WTC11 (cell line): ENCODE measurements at regions not wholly inside any gene's neighbourhood (a gene's known extent, or its start where the extent isn't known, plus 50 kb on each side); places are given as distances from the start of the nearest gene placed in this dataset.

Experiments used
- ATAC-seq: fragments of 200-7000 bp; cut with Tn5 transposase; 2 replicates; pipeline ENCODE4 v1.10.0; 2021; ENCODE audit warnings: mild to moderate bottlenecking, moderate library complexity
- CTCF ChIA-PET: fragments of 300-600 bp; sonication (Branson Sonifier 250); formaldehyde crosslinking; loops from one replicate; lab custom pipeline; 2021; ENCODE audit warnings: antibody characterized with exemption; lab: Charles Lee
- POLR2A ChIA-PET: fragments of 350-600 bp; sonication (Branson Sonifier 250); formaldehyde crosslinking; loops from one replicate; lab custom pipeline; 2021; ENCODE audit warnings: antibody characterized with exemption; lab: Charles Lee
- DNase-seq: peaks from one replicate; pipeline ENCODE4 v3.0.0; 2021; ENCODE audit warnings: low spot score
- H3K27ac Mint-ChIP-seq: 2 replicates; pipeline ENCODE4 v1.8.0; 2021; ENCODE audit warnings: mixed read lengths
- H3K27me3 Mint-ChIP-seq: 2 replicates; pipeline ENCODE4 v1.8.0; 2021; ENCODE audit warnings: low read depth, mild to moderate bottlenecking, moderate library complexity, mixed read lengths
- H3K36me3 Mint-ChIP-seq: 2 replicates; pipeline ENCODE4 v1.8.0; 2021; ENCODE audit warnings: mixed read lengths
- H3K4me1 Mint-ChIP-seq: 2 replicates; pipeline ENCODE4 v1.8.0; 2022; ENCODE audit warnings: mixed read lengths
- H3K4me3 Mint-ChIP-seq: 2 replicates; pipeline ENCODE4 v1.8.0; 2021; ENCODE audit warnings: mild to moderate bottlenecking, moderate library complexity, mixed read lengths
- H3K9me3 Mint-ChIP-seq: 2 replicates; pipeline ENCODE4 v1.8.0; 2021; ENCODE audit warnings: mixed read lengths
- ATF1 ChIP-seq: sonication (generic); formaldehyde crosslinking; IDR thresholded peaks from 2 replicates; pipeline ENCODE4 v1.8.1; 2023; ENCODE audit warnings: mild to moderate bottlenecking, moderate library complexity, missing genetic modification reagents
- ATF3 ChIP-seq: sonication (generic); formaldehyde crosslinking; conservative IDR thresholded peaks from 2 replicates; pipeline ENCODE4 v1.8.1; 2022; ENCODE audit warnings: mild to moderate bottlenecking, missing genetic modification reagents
- CREB1 ChIP-seq: sonication (generic); formaldehyde crosslinking; IDR thresholded peaks from 2 replicates; pipeline ENCODE4 v1.8.0; 2023; ENCODE audit warnings: mild to moderate bottlenecking, missing genetic modification reagents
- CREM ChIP-seq: sonication (generic); formaldehyde crosslinking; IDR thresholded peaks from 2 replicates; pipeline ENCODE4 v1.8.1; 2022; ENCODE audit warnings: mild to moderate bottlenecking, missing genetic modification reagents, moderate library complexity
- E2F5 ChIP-seq: sonication (generic); formaldehyde crosslinking; IDR thresholded peaks from 2 replicates; pipeline ENCODE4 v1.8.1; 2022; ENCODE audit warnings: mild to moderate bottlenecking, moderate library complexity, missing genetic modification reagents
- ELF4 ChIP-seq: sonication (generic); formaldehyde crosslinking; IDR thresholded peaks from 2 replicates; pipeline ENCODE4 v1.8.1; 2022; ENCODE audit warnings: low read depth, mild to moderate bottlenecking, moderate library complexity, missing genetic modification reagents
- ETV6 ChIP-seq: sonication (generic); formaldehyde crosslinking; IDR thresholded peaks from 2 replicates; pipeline ENCODE4 v1.8.1; 2022; ENCODE audit warnings: mild to moderate bottlenecking, missing genetic modification reagents
- FOXJ3 ChIP-seq: sonication (generic); formaldehyde crosslinking; IDR thresholded peaks from 2 replicates; pipeline ENCODE4 v1.9.0; 2021; ENCODE audit warnings: missing genetic modification reagents, mild to moderate bottlenecking, borderline replicate concordance
- GRHL2 ChIP-seq: fragments of 250-450 bp; sonication (Bioruptor Pico); IDR thresholded peaks from 2 replicates; pipeline ENCODE4 v1.8.0; 2022; ENCODE audit warnings: mild to moderate bottlenecking, moderate library complexity; ENCODE audit not compliant: insufficient replicate concordance, severe bottlenecking
- HMGA2 ChIP-seq: fragments of 250-450 bp; sonication (Bioruptor Pico); IDR thresholded peaks from 2 replicates; pipeline ENCODE4 v1.4.0; 2021; ENCODE audit warnings: mild to moderate bottlenecking, moderate library complexity
- IRF2 ChIP-seq: sonication (generic); formaldehyde crosslinking; IDR thresholded peaks from 2 replicates; pipeline ENCODE4 v1.8.0; 2022; ENCODE audit warnings: low read depth, missing genetic modification reagents, borderline replicate concordance
- NR3C1 ChIP-seq: sonication (generic); formaldehyde crosslinking; conservative IDR thresholded peaks from 2 replicates; pipeline ENCODE4 v1.8.1; 2023; ENCODE audit warnings: low read depth, mild to moderate bottlenecking, missing genetic modification reagents
- RELA ChIP-seq: sonication (generic); formaldehyde crosslinking; IDR thresholded peaks from 2 replicates; pipeline ENCODE4 v1.8.1; 2022; ENCODE audit warnings: missing genetic modification reagents, mild to moderate bottlenecking, borderline replicate concordance
- SMAD4 ChIP-seq: sonication (generic); formaldehyde crosslinking; IDR thresholded peaks from 2 replicates; pipeline ENCODE4 v1.8.0; 2022; ENCODE audit warnings: mild to moderate bottlenecking, missing genetic modification reagents
- SOX15 ChIP-seq: fragments of 250-450 bp; sonication (Bioruptor Pico); IDR thresholded peaks from 2 replicates; pipeline ENCODE4 v1.9.0; 2021; ENCODE audit warnings: mild to moderate bottlenecking
- TEAD1 ChIP-seq: sonication (generic); formaldehyde crosslinking; IDR thresholded peaks from 2 replicates; pipeline ENCODE4 v1.8.0; 2022; ENCODE audit warnings: mild to moderate bottlenecking, missing genetic modification reagents
- TP53 ChIP-seq: sonication (generic); formaldehyde crosslinking; IDR thresholded peaks from 2 replicates; pipeline ENCODE4 v1.8.1; 2023; ENCODE audit warnings: mild to moderate bottlenecking, missing genetic modification reagents
- ZNF121 ChIP-seq: sonication (generic); formaldehyde crosslinking; IDR thresholded peaks from 2 replicates; pipeline ENCODE4 v1.8.0; 2023; ENCODE audit warnings: missing genetic modification reagents
- ZNF232 ChIP-seq: sonication (generic); formaldehyde crosslinking; IDR thresholded peaks from 2 replicates; pipeline ENCODE4 v1.8.0; 2022; ENCODE audit warnings: mild to moderate bottlenecking, missing genetic modification reagents
- ZNF281 ChIP-seq: sonication (generic); formaldehyde crosslinking; IDR thresholded peaks from 2 replicates; pipeline ENCODE4 v1.8.0; 2023; ENCODE audit warnings: mild to moderate bottlenecking, missing genetic modification reagents
- ZNF396 ChIP-seq: fragments of 250-450 bp; sonication (Bioruptor Pico); IDR thresholded peaks from 2 replicates; pipeline ENCODE4 v1.8.0; 2021; ENCODE audit warnings: mild to moderate bottlenecking, moderate library complexity, borderline replicate concordance
- ZNF671 ChIP-seq: fragments of 250-450 bp; sonication (Bioruptor Pico); IDR thresholded peaks from 2 replicates; pipeline ENCODE4 v1.8.0; 2021; ENCODE audit warnings: mild to moderate bottlenecking
- TF ChIP-seq, protein P1 (sequence below): sonication (generic); formaldehyde crosslinking; IDR thresholded peaks from 2 replicates; pipeline ENCODE4 v1.8.0; 2022; ENCODE audit warnings: missing genetic modification reagents
- TF ChIP-seq, protein P2 (sequence below): sonication (generic); formaldehyde crosslinking; IDR thresholded peaks from 2 replicates; pipeline ENCODE4 v1.8.0; 2022; ENCODE audit warnings: mild to moderate bottlenecking, missing genetic modification reagents
- TF ChIP-seq, protein P3 (sequence below): sonication (generic); formaldehyde crosslinking; IDR thresholded peaks from 2 replicates; pipeline ENCODE4 v1.8.1; 2023; ENCODE audit warnings: mild to moderate bottlenecking, missing genetic modification reagents, moderate library complexity
- TF ChIP-seq, protein P4 (sequence below): sonication (generic); formaldehyde crosslinking; IDR thresholded peaks from 2 replicates; pipeline ENCODE4 v1.8.1; 2023; ENCODE audit warnings: mild to moderate bottlenecking, missing genetic modification reagents, borderline replicate concordance

DNA sequence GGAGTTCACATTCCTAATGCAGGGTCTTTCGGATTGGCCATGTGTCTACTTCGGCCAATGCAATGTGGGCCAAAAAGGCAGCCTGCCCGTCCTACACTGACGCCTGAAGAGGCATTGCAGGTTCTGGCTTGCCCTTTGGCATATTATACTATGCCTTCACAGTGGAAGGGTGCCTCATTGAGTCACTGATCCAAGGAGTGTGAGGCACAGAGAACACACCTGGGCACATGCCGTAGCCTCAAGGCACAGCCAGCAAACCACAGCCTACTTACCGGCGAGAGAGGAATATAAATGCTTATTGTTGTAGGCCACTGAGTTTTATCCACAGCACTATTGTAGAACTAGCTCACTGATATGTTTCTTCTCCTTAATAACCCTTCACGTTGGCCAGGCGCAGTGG is 409.6 kb downstream of the GADD45G start:
- ATAC-seq = no peak
- Mint-ChIP-seq H3K27me3 (no peaks in the 10 kb centered on the region), H3K4me1 (no peaks in the 10 kb centered on the region), H3K36me3 (no peaks in the 10 kb centered on the region), H3K27ac (no peak overlapping the region), H3K4me3 (no peak overlapping the region), H3K9me3 (no peaks in the 10 kb centered on the region)
- ChIA-PET CTCF (no interaction called here), POLR2A (no interaction called here)
- no peak for DNase-seq
- TF ChIP-seq ZNF121 = no peak
- no peak for TF ChIP-seq HMGA2 (CRISPR knock-in tag)
- no peak for TF ChIP-seq TP53
- no peak for TF ChIP-seq ATF3 (CRISPR knock-in tag)
- TF ChIP-seq CREM (CRISPR knock-in tag) = no peak
- TF ChIP-seq SOX15 (CRISPR knock-in tag) = no peak
- TF ChIP-seq, protein P1, sequence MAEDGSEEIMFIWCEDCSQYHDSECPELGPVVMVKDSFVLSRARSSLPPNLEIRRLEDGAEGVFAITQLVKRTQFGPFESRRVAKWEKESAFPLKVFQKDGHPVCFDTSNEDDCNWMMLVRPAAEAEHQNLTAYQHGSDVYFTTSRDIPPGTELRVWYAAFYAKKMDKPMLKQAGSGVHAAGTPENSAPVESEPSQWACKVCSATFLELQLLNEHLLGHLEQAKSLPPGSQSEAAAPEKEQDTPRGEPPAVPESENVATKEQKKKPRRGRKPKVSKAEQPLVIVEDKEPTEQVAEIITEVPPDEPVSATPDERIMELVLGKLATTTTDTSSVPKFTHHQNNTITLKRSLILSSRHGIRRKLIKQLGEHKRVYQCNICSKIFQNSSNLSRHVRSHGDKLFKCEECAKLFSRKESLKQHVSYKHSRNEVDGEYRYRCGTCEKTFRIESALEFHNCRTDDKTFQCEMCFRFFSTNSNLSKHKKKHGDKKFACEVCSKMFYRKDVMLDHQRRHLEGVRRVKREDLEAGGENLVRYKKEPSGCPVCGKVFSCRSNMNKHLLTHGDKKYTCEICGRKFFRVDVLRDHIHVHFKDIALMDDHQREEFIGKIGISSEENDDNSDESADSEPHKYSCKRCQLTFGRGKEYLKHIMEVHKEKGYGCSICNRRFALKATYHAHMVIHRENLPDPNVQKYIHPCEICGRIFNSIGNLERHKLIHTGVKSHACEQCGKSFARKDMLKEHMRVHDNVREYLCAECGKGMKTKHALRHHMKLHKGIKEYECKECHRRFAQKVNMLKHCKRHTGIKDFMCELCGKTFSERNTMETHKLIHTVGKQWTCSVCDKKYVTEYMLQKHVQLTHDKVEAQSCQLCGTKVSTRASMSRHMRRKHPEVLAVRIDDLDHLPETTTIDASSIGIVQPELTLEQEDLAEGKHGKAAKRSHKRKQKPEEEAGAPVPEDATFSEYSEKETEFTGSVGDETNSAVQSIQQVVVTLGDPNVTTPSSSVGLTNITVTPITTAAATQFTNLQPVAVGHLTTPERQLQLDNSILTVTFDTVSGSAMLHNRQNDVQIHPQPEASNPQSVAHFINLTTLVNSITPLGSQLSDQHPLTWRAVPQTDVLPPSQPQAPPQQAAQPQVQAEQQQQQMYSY (CRISPR knock-in tag) = no peak
- no peak for TF ChIP-seq ATF1 (CRISPR knock-in tag)
- TF ChIP-seq NR3C1 = no peak
- TF ChIP-seq TEAD1 = no peak
- TF ChIP-seq ETV6 (CRISPR knock-in tag) = no peak
- TF ChIP-seq GRHL2 = no peak
- TF ChIP-seq SMAD4 (CRISPR knock-in tag) = no peak
- no peak for TF ChIP-seq ZNF396 (CRISPR knock-in tag)
- TF ChIP-seq FOXJ3 (CRISPR knock-in tag) = no peak
- TF ChIP-seq, protein P2, sequence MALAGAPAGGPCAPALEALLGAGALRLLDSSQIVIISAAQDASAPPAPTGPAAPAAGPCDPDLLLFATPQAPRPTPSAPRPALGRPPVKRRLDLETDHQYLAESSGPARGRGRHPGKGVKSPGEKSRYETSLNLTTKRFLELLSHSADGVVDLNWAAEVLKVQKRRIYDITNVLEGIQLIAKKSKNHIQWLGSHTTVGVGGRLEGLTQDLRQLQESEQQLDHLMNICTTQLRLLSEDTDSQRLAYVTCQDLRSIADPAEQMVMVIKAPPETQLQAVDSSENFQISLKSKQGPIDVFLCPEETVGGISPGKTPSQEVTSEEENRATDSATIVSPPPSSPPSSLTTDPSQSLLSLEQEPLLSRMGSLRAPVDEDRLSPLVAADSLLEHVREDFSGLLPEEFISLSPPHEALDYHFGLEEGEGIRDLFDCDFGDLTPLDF (CRISPR knock-in tag) = no peak
- TF ChIP-seq IRF2 (CRISPR knock-in tag) = no peak
- TF ChIP-seq RELA (CRISPR knock-in tag) = no peak

- no peak overlapping the region for H3K27ac Mint-ChIP-seq
- H3K4me1 Mint-ChIP-seq = no peaks in the 10 kb centered on the region
- CTCF ChIA-PET = no interaction called here
- no peaks in the 10 kb centered on the region for H3K9me3 Mint-ChIP-seq
- DNase-seq (no peak), ATAC-seq (no peak)
- no peaks in the 10 kb centered on the region for H3K27me3 Mint-ChIP-seq
- POLR2A ChIA-PET = no interaction called here
- H3K36me3 Mint-ChIP-seq = no peaks in the 10 kb centered on the region
- no peak overlapping the region for H3K4me3 Mint-ChIP-seq
- no peak for TF ChIP-seq CREB1 (CRISPR knock-in tag)
- no peak for TF ChIP-seq ELF4 (CRISPR knock-in tag)
- no peak for TF ChIP-seq SOX15 (CRISPR knock-in tag)
- TF ChIP-seq, protein P3, sequence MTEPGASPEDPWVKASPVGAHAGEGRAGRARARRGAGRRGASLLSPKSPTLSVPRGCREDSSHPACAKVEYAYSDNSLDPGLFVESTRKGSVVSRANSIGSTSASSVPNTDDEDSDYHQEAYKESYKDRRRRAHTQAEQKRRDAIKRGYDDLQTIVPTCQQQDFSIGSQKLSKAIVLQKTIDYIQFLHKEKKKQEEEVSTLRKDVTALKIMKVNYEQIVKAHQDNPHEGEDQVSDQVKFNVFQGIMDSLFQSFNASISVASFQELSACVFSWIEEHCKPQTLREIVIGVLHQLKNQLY (CRISPR knock-in tag) = no peak
- TF ChIP-seq ZNF671 (CRISPR knock-in tag) = no peak
- TF ChIP-seq ZNF232 (CRISPR knock-in tag) = no peak
- TF ChIP-seq ZNF281 (CRISPR knock-in tag) = no peak
- TF ChIP-seq, protein P4, sequence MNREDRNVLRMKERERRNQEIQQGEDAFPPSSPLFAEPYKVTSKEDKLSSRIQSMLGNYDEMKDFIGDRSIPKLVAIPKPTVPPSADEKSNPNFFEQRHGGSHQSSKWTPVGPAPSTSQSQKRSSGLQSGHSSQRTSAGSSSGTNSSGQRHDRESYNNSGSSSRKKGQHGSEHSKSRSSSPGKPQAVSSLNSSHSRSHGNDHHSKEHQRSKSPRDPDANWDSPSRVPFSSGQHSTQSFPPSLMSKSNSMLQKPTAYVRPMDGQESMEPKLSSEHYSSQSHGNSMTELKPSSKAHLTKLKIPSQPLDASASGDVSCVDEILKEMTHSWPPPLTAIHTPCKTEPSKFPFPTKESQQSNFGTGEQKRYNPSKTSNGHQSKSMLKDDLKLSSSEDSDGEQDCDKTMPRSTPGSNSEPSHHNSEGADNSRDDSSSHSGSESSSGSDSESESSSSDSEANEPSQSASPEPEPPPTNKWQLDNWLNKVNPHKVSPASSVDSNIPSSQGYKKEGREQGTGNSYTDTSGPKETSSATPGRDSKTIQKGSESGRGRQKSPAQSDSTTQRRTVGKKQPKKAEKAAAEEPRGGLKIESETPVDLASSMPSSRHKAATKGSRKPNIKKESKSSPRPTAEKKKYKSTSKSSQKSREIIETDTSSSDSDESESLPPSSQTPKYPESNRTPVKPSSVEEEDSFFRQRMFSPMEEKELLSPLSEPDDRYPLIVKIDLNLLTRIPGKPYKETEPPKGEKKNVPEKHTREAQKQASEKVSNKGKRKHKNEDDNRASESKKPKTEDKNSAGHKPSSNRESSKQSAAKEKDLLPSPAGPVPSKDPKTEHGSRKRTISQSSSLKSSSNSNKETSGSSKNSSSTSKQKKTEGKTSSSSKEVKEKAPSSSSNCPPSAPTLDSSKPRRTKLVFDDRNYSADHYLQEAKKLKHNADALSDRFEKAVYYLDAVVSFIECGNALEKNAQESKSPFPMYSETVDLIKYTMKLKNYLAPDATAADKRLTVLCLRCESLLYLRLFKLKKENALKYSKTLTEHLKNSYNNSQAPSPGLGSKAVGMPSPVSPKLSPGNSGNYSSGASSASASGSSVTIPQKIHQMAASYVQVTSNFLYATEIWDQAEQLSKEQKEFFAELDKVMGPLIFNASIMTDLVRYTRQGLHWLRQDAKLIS (CRISPR knock-in tag) = no peak
- TF ChIP-seq E2F5 (CRISPR knock-in tag) = no peak
Observed at GRCh38 chr9:90016272-90016671, 411.5 kb downstream of the GADD45G start.
